ENCODE measurements at regions not wholly inside any gene's neighbourhood (a gene's known extent, or its start where the extent isn't known, plus 50 kb on each side); places are given as distances from the start of the nearest gene placed in this dataset.

DNA sequence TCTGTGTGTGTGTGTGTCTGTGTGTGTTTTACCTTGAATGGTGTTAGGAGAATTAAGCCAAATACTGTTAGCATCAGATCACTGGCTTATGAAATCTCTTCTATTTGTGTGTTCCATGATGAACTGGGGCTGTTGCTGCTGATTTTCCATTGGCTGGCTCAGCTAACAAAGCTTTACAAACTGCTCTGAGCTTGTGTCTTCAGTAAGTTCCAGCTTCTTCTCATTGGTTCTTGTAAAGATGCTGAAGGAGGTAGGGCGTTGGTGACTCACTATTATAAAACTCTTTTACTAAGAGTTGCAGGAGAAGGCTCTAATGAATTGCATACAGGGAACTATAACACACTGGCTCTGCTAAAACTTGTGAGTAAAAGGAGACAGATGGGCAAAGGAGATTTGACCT is 136.4 kb upstream of the PRKCQ start:
- H3K4me3 ChIP-seq = no peak overlapping the region
- H3K4me1 ChIP-seq = peaks cover 0 to 3% of the 10 kb centered on the region in 2 donors
- DNase-seq (ENCODE audit: low spot score) = no peak
- TF ChIP-seq, protein P1, sequence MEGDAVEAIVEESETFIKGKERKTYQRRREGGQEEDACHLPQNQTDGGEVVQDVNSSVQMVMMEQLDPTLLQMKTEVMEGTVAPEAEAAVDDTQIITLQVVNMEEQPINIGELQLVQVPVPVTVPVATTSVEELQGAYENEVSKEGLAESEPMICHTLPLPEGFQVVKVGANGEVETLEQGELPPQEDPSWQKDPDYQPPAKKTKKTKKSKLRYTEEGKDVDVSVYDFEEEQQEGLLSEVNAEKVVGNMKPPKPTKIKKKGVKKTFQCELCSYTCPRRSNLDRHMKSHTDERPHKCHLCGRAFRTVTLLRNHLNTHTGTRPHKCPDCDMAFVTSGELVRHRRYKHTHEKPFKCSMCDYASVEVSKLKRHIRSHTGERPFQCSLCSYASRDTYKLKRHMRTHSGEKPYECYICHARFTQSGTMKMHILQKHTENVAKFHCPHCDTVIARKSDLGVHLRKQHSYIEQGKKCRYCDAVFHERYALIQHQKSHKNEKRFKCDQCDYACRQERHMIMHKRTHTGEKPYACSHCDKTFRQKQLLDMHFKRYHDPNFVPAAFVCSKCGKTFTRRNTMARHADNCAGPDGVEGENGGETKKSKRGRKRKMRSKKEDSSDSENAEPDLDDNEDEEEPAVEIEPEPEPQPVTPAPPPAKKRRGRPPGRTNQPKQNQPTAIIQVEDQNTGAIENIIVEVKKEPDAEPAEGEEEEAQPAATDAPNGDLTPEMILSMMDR (IDR thresholded peaks at IDR 0.05) = no peak
- H3K27ac ChIP-seq = no peak overlapping the region
- no peaks in the 10 kb centered on the region for H3K36me3 ChIP-seq
- H3K27me3 ChIP-seq = no peaks in the 10 kb centered on the region
- H3K9me3 ChIP-seq = no peaks in the 10 kb centered on the region

DNA sequence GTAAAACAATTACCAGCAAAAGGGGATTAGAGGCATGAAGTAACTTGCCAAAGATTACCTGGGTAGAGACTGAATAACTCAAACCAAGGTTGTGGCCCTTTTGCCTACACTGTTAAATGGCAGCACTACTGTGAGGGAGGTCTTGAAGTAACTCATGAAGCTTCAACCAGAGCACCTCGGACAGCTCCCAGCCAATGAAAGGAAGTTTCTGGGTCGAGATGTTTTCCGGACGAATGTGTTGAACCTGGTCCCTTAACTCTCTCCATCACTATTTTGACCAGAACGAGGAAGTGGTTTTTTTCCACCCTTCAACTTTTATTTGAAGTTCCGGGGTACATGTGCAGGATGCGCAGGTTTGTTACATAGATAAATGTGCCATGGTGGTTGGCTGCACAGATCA is 133.6 kb upstream of the PRKCQ start:
- TF ChIP-seq, protein P1 (IDR thresholded peaks at IDR 0.05) = no peak

DNA sequence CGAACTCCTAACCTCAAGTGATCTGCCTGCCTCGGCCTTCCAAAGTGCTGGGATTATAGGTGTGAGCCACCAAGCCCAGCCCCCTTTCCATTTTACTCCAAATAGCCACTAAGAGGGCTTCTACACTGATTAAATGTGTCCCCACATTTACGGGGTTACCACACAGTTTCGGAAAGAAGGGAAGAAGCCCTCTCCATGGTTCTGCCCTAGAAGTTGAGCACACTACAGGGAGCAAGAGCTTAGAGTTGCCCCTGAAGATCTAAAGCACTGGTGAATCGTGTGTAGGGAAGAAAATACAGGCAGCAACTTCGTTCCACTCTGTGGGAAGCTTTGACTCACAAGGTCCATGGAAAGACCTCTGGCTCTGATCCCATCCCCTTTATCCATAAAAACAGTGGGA is 133.0 kb upstream of the PRKCQ start:
- Histone ChIP-seq H3K4me3 (no peak overlapping the region), H3K27ac (no peak overlapping the region), H3K36me3 (no peaks in the 10 kb centered on the region), H3K9me3 (no peaks in the 10 kb centered on the region), H3K27me3 (no peaks in the 10 kb centered on the region), H3K4me1 (no peaks in the 10 kb centered on the region)
- DNase-seq (ENCODE audit: low spot score) = no peak
- TF ChIP-seq, protein P1 (IDR thresholded peaks at IDR 0.05) = no peak

More for the DNA sequence above, 133.6 kb upstream of the PRKCQ start:
- no peak overlapping the region for H3K4me3 ChIP-seq
- no peaks in the 10 kb centered on the region for H3K4me1 ChIP-seq
- H3K9me3 ChIP-seq = no peaks in the 10 kb centered on the region
- no peak for DNase-seq (ENCODE audit: low spot score)
- H3K27ac ChIP-seq = no peak overlapping the region
- no peaks in the 10 kb centered on the region for H3K27me3 ChIP-seq
- H3K36me3 ChIP-seq = no peaks in the 10 kb centered on the region

DNA sequence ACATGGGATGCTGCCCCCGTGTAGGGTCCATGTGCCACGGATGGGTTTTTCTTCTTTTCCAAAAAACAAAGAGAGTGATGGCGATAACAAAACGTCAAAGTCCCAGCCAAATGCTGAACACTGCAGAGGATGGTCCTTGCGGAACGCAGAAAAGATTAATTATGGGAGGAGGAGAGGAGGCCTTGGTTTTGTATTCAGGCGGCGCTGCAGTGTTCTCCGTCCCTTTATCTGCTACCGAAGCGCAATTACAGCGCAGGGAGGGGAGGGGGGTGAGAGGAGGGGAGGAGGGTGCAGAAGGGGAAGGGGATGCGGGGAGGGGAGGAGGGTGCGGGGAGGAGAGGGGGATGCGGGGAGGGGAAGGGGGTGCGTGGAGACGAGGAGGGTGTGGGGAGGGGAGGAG is 131.8 kb upstream of the PRKCQ start:
- H3K36me3 ChIP-seq = no peaks in the 10 kb centered on the region
- no peak for DNase-seq (ENCODE audit: low spot score)
- TF ChIP-seq, protein P1 (IDR thresholded peaks at IDR 0.05) = no peak
- H3K4me1 ChIP-seq = no peaks in the 10 kb centered on the region
- no peak overlapping the region for H3K27ac ChIP-seq
- H3K9me3 ChIP-seq = no peaks in the 10 kb centered on the region
- no peak overlapping the region for H3K4me3 ChIP-seq
- no peaks in the 10 kb centered on the region for H3K27me3 ChIP-seq

DNA sequence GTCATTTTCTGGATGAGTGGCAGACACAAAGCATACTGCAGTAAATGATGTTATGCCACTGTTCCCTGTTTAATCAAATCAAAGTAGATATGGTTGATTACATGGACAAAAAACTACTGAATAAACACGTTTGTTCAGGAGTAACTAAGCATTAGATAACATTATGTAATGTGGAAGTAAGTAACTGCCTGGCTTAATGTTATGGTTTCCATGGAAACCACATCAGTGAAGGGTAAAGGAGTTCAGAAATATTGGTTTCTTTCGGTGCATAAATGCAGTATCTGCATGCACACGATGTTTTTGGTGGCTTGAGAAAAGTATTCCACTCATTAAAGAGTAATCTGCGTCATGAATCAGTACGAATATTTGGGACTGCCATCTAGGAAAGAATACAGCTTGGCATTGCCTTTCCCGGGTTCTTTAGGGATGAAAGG is 131.3 kb upstream of the PRKCQ start:
- Histone ChIP-seq H3K9me3 (no peaks in the 10 kb centered on the region), H3K27me3 (no peaks in the 10 kb centered on the region)
- TF ChIP-seq, protein P1 (IDR thresholded peaks at IDR 0.05) = no peak

DNA sequence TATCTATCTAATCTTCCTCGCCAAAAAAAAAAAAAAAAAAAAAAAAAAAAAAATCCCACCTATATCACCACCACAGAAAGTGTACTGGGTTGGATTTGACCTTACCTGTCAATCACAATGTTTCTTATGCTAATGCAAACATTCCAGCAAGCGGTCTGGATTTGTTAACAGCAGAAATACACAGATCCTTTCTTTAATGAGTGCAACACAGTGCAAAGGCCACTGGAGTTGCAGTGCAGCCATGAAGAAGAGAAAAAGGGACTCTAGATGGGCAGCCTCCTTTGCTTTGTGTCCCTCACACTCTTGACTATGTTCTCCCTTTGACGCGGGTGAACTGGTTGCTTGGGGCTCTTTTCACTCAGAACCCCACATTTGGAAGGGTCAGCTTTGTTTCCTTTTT is 127.3 kb upstream of the PRKCQ start:
- Histone ChIP-seq H3K9me3 (no peaks in the 10 kb centered on the region), H3K27ac (no peak overlapping the region), H3K4me3 (no peak overlapping the region), H3K36me3 (no peaks in the 10 kb centered on the region), H3K4me1 (no peaks in the 10 kb centered on the region), H3K27me3 (no peaks in the 10 kb centered on the region)
- DNase-seq (ENCODE audit: low spot score) = no peak
- TF ChIP-seq, protein P1 (IDR thresholded peaks at IDR 0.05) = no peak

More for the DNA sequence above, 131.3 kb upstream of the PRKCQ start:
- DNase-seq (ENCODE audit: low spot score) = no peak
- H3K27ac ChIP-seq = no peak overlapping the region
- no peaks in the 10 kb centered on the region for H3K4me1 ChIP-seq
- no peak overlapping the region for H3K4me3 ChIP-seq
- H3K36me3 ChIP-seq = no peaks in the 10 kb centered on the region

All from right atrium auricular region (tissue), 2 donors.